Iris pigment epithelial cell (primary cell): ENCODE measurements at regions not wholly inside any gene's neighbourhood (a gene's known extent, or its start where the extent isn't known, plus 50 kb on each side); places are given as distances from the start of the nearest gene placed in this dataset.
"Not testable (repeated sequence)": the region's sequence is repeated elsewhere in the genome, so short reads cannot be mapped to it uniquely, and the experiment has no call there.

Experiments used
- DNase-seq: peaks from one replicate; pipeline ENCODE4 v3.0.0-alpha.2; 2011; ENCODE audit warnings: low read depth

GRCh38 chr7:145795132-145795531 lies 321.5 kb upstream of the CNTNAP2 start:
- no peak for DNase-seq

- DNase-seq, result no peak
These were observed 331.5 kb upstream of the CNTNAP2 start for GRCh38 chr7:145784809-145785780.

GRCh38 chr7:145781388-145781787 lies 335.2 kb upstream of the CNTNAP2 start:
- not testable (repeated sequence) for DNase-seq

- no peak for DNase-seq
These were observed 337.5 kb upstream of the CNTNAP2 start for GRCh38 chr7:145779140-145779539.

GRCh38 chr7:145774777-145775176 lies 341.8 kb upstream of the CNTNAP2 start:
- no peak for DNase-seq

- no peak for DNase-seq
These were observed 363.6 kb upstream of the CNTNAP2 start for GRCh38 chr7:145753004-145753403.

- no peak for DNase-seq
These were observed 379.0 kb upstream of the CNTNAP2 start for GRCh38 chr7:145737617-145738016.

- no peak for DNase-seq
These were observed 381.5 kb upstream of the CNTNAP2 start for GRCh38 chr7:145735061-145735460.

- DNase-seq, result no peak
These were observed 384.1 kb upstream of the CNTNAP2 start for GRCh38 chr7:145732521-145732920.

GRCh38 chr7:145729691-145730090 lies 386.9 kb upstream of the CNTNAP2 start:
- peak; percentile 1 for DNase-seq

GRCh38 chr7:145718129-145718528 lies 398.5 kb upstream of the CNTNAP2 start:
- no peak for DNase-seq

GRCh38 chr7:145700488-145700887 lies 416.1 kb upstream of the CNTNAP2 start:
- no peak for DNase-seq

- DNase-seq, result peak; percentile 1
These were observed 417.9 kb upstream of the CNTNAP2 start for GRCh38 chr7:145698526-145699262.

GRCh38 chr7:145697412-145698107 lies 419.0 kb upstream of the CNTNAP2 start:
- DNase-seq, result not testable (repeated sequence)

GRCh38 chr7:145696071-145696470 lies 420.5 kb upstream of the CNTNAP2 start:
- DNase-seq, result no peak

- no peak for DNase-seq
These were observed 424.2 kb upstream of the CNTNAP2 start for GRCh38 chr7:145692237-145692950.

- no peak for DNase-seq
These were observed 425.2 kb upstream of the CNTNAP2 start for GRCh38 chr7:145691377-145691914.

- DNase-seq, result no peak
These were observed 435.0 kb upstream of the CNTNAP2 start for GRCh38 chr7:145681646-145682045.

- DNase-seq, result no peak
These were observed 435.4 kb upstream of the CNTNAP2 start for GRCh38 chr7:145681159-145681558.

GRCh38 chr7:145665499-145666258 lies 450.9 kb upstream of the CNTNAP2 start:
- peak; percentile 5 for DNase-seq

- no peak for DNase-seq
These were observed 460.9 kb upstream of the CNTNAP2 start for GRCh38 chr7:145655666-145656065.
